Activated CD4-positive, alpha-beta T cell treated with anti-CD3 and anti-CD28 coated beads for 48 hours (primary cell): ENCODE measurements at regions not wholly inside any gene's neighbourhood (a gene's known extent, or its start where the extent isn't known, plus 50 kb on each side); places are given as distances from the start of the nearest gene placed in this dataset.

Experiments
- DNase-seq: peaks from one replicate; pipeline ENCODE4 v3.0.0-alpha.2; 2020

GRCh38 chr2:18915227-18915626 is 325.9 kb upstream of the NT5C1B start:
- DNase-seq = no peak

DNA sequence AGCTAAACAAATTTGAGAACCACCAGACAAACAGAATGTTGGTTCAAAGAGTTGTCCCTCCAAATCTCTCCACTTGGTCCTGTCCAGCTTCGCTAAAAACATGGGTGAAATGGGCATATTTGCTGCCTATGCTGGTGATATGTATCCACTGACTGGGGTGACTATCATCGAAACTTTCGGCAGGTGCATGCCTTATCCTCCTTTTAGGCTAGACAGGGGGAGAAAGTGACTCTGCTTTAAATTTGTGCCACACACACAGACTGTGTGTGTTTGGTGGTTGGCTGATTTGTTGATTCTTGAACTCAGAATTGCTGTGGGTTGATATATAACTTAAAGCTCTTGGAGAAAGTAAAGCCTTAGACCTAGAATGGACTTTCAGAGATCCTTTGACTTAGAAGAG is 324.1 kb upstream of the NT5C1B start:
- DNase-seq = no peak

DNA sequence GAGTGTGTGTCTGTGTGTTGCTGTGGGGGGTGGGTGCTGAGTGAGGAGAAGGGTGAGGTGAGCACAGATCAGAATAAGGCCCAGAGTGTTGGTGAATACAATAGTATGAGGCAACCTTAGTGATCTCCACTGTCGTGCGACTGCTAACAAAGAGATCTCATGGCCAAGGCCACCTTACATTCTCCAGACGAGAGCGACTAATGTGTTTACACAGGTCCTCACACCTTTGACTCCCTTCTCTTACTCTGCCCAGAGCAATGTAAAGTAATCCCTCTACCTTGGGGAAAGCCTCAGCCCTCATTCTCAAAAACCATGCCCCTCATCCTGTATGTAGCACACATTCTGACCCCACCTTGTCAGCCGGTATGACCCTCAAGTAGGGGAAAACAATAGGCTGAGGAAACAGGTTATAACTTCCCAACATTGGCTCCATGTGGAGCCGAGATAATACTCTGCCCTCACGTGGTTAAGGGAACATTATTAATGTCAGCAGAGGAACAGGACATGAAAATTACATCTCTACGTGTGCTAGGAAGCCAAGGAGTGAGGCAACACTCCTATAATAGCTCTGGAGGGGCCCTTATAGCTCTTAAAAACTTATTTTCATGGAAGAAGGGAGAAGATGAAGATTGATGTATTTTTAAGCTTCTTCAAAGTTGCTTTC is 323.0 kb upstream of the NT5C1B start:
- no peak for DNase-seq

GRCh38 chr2:18911416-18911815 is 322.0 kb upstream of the NT5C1B start:
- DNase-seq = no peak

- no peak for DNase-seq
Measured at GRCh38 chr2:18910843-18911242, 321.5 kb upstream of the NT5C1B start.

GRCh38 chr2:18907937-18908336 is 318.6 kb upstream of the NT5C1B start:
- DNase-seq = no peak

GRCh38 chr2:18907508-18907907 is 318.1 kb upstream of the NT5C1B start:
- no peak for DNase-seq

GRCh38 chr2:18903750-18904149 is 314.4 kb upstream of the NT5C1B start:
- DNase-seq = no peak

- no peak for DNase-seq
Measured at GRCh38 chr2:18901242-18901641, 311.9 kb upstream of the NT5C1B start.

DNA sequence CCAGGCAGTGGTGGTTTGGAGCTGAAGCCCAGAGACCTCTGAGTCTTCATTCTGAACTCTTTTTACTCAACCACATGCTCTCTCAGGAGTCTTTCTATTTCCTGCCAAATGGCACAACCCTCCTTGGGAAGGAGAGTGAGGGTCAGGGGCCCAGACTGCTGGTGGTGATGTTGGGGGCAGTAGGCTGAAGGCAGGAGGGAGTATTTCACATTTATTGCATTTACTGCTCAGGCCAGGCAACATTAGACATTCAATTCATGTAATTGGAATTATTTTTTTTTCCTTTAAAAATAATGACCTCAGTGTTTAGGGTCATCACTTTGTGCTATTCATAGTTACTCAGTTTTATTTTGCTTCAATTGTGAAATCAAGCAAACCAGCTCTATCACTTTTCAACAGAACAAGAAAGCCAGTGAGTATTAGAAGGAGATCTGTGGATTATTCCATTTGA is 311.3 kb upstream of the NT5C1B start:
- DNase-seq = no peak

GRCh38 chr2:18899725-18900124 is 310.4 kb upstream of the NT5C1B start:
- no peak for DNase-seq

- no peak for DNase-seq
Measured at GRCh38 chr2:18898271-18898670, 308.9 kb upstream of the NT5C1B start.

DNA sequence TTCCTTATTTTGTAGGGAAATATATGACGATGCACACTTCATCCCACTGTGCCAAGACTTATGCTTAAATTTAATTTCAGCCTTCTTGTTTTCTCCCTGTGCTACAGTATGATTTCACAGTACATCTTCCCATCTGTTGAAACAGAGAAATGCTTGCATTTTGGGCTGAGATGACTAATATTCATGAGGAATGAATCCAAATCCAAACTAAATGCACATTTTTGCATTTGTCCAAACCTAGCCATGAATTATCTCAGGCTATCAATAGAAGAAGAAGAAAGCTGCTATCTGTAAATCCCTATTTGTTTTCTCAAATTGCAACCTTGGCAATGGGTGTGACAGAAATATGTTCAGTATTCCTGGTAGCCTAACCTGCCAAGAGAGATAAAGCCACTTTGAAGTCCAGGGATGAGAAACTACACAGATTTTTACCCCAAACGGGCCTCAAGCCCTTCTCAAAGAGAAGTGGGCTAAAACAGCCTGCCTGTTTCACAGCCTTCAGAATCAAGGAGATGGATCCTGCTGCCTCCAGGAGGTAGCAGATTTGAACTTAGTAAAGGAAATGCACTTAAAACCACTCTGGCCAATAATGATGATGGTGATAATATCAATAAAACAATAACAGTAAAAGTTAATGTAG is 306.9 kb upstream of the NT5C1B start:
- no peak for DNase-seq

GRCh38 chr2:18891600-18892345 is 302.4 kb upstream of the NT5C1B start:
- no peak for DNase-seq

- DNase-seq = no peak
Measured at GRCh38 chr2:18889565-18890332, 300.4 kb upstream of the NT5C1B start.

DNA sequence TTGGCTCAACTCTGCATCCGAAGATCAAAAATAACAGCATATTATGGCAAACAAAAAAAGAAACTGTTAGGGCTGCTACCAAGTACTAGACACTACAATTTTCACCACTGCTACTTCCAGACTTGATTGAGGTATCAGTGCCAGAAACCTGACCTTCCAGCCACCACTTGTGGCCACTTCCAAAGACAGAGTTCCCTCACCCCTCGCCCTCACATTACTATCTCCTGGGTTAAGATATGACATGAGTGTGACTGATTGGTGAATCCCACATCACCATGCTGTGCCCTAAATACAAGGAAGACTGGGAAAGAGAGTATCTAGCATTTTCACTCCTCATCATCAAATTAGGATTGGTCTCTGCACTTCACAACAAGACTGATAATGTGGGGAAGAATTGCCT is 296.1 kb upstream of the NT5C1B start:
- DNase-seq = no peak

- peak; percentile 10 for DNase-seq
Measured at GRCh38 chr2:18883616-18884456, 294.5 kb upstream of the NT5C1B start.

DNA sequence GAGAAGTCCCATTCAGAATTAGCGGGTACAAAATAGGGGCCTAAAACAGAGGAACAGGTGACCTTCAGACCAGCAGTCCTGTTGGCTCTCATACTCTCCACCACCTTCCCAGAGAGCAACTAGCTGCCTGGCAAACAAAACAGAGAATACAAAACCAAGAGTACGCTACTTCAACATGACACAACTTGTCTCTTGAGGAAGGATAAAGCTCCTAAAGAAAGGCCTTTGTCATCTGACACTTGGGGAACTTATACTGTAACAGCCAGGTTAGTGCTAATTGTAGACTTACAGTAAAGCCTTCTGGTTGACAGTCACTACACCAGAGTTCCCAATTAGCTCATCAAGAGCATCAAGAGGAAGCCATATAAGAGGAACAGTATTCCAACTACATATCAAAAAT is 282.1 kb upstream of the NT5C1B start:
- DNase-seq = no peak

DNA sequence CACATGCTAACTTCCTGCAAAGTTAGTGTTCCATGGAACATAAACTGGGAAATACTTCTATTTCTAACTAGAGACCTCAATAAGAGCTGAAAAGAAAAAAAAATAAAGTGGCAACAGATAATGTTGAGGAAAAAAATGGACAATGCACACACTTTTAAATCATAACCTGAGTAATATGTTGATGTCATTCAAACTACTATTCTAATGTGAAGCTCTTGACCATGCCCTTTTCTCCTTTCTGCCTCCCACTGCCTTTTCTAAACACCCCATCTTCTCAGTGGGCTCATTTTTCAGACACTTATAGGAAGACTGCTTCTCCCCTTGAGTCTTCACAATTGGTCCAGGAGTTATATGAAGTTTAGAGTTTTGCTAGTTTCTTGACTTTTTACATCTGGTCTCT is 280.9 kb upstream of the NT5C1B start:
- DNase-seq = no peak

DNA sequence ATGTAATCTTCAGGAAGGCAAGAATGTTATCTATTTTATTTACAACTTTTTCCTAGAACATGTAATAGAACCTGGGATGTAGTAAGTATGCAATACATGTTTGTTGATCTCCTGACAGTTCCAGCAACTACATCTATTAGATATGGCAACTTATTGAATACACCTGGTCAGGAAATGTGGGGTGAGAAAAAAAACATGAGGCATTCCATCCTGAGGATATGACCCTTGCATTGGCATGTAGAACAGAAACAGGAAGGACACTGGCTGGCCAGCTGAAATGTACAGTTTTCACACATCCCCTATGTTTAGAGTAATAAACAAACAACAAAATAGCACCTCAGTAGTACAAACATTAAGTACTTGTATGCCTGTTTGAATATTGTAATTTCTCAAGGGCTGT is 272.6 kb upstream of the NT5C1B start:
- no peak for DNase-seq

GRCh38 chr2:18860179-18860578 is 270.8 kb upstream of the NT5C1B start:
- no peak for DNase-seq

DNA sequence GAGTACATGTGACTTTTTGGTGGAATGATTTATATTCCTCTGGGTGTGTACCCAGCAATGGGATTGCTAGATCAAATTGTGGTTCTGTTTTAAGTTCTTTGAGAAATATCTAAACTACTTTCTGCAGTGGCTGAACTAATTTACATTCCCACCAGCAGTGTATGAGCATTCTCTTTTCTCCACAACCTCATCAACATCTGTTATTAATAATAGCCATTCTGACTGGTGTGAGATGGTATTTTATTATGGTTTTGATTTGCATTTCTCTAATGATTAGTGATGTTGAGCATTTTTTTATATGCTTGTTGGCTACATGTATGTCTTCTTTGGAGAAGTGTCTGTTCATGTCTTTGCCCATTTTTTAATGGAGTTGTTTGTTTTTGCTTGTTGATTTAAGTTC is 267.4 kb upstream of the NT5C1B start:
- DNase-seq = no peak
